ENCODE measurements at regions not wholly inside any gene's neighbourhood (a gene's known extent, or its start where the extent isn't known, plus 50 kb on each side); places are given as distances from the start of the nearest gene placed in this dataset.

DNA sequence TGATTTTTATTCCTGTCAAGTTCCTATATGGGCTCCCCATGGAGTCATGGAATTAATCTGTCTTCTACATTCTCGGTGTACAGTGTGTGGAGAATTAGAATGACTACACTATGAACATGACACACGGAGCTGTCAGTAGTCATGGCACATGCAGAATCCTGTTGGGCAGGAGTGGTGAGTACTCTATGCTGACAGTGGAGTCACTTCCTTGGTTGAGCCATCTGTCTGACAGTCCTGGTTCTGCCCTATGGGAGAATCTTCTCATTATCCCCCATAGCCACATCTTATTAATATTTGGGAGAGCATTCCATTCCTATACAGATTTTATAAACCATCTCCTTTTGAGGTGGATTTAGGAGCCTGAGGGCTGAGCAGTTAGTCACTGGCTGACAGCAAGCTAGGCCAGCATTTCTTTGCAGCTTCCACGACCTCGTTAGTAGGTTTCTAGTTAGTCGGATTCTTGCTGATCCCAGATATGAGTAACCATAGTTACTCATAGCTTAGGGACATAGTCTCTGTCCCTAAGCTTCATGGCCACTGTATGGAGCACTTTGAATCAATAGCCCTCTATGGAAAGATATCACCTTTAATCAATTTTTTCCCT is 90.6 kb downstream of the MDH1 start:
- H3K4me1 ChIP-seq (ENCODE audit: control insufficient read depth in 1 of 2, insufficient read depth in 2 of 2, low read depth in 1 of 2, low read length in 1 of 2) = no peaks in the 10 kb centered on the region
- no peak overlapping the region for H3K4me3 ChIP-seq (ENCODE audit: low read depth in 2 of 2, low read length in 1 of 2)
- no peak for DNase-seq
- no peak overlapping the region for H3K27ac ChIP-seq (ENCODE audit: low read depth in 2 of 2, low read length in 1 of 2)
- no peak overlapping the region for H3K9ac ChIP-seq
- WGBS (ENCODE audit: low lambda C conversion rate) = 62% methylated on average over 5 of the region's 5 CpGs
- H4K20me1 ChIP-seq (ENCODE audit: insufficient read depth) = no peaks in the 10 kb centered on the region
- ChIA-PET CTCF (interaction anchor here (0.8 to 4.4 kb wide), 6 partner anchors 12 to 182 kb away, joined by 3 to 19 read pairs (median 4); no protein-coding TSS in a partner anchor), POLR2A (no interaction called here)
- no peak overlapping the region for H3K4me2 ChIP-seq
- no peaks in the 10 kb centered on the region for H3K79me2 ChIP-seq (ENCODE audit: insufficient read depth)
- H3K27me3 ChIP-seq (ENCODE audit: insufficient read depth) = no peaks in the 10 kb centered on the region
- TF ChIP-seq NRF1 (IDR thresholded peaks at IDR 0.05; ENCODE audit: low read depth, low read length) (no peak), FOSL2 (IDR thresholded peaks at IDR 0.05; ENCODE audit: borderline replicate concordance, low read depth) (no peak), ELF1 (IDR thresholded peaks at IDR 0.05) (no peak), RFX5 (IDR thresholded peaks at IDR 0.05; ENCODE audit: low read length) (no peak)
- TF ChIP-seq, protein P1, sequence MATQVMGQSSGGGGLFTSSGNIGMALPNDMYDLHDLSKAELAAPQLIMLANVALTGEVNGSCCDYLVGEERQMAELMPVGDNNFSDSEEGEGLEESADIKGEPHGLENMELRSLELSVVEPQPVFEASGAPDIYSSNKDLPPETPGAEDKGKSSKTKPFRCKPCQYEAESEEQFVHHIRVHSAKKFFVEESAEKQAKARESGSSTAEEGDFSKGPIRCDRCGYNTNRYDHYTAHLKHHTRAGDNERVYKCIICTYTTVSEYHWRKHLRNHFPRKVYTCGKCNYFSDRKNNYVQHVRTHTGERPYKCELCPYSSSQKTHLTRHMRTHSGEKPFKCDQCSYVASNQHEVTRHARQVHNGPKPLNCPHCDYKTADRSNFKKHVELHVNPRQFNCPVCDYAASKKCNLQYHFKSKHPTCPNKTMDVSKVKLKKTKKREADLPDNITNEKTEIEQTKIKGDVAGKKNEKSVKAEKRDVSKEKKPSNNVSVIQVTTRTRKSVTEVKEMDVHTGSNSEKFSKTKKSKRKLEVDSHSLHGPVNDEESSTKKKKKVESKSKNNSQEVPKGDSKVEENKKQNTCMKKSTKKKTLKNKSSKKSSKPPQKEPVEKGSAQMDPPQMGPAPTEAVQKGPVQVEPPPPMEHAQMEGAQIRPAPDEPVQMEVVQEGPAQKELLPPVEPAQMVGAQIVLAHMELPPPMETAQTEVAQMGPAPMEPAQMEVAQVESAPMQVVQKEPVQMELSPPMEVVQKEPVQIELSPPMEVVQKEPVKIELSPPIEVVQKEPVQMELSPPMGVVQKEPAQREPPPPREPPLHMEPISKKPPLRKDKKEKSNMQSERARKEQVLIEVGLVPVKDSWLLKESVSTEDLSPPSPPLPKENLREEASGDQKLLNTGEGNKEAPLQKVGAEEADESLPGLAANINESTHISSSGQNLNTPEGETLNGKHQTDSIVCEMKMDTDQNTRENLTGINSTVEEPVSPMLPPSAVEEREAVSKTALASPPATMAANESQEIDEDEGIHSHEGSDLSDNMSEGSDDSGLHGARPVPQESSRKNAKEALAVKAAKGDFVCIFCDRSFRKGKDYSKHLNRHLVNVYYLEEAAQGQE (IDR thresholded peaks at IDR 0.05; ENCODE audit: low read depth, low read length) = no peak
- TF ChIP-seq, protein P2, sequence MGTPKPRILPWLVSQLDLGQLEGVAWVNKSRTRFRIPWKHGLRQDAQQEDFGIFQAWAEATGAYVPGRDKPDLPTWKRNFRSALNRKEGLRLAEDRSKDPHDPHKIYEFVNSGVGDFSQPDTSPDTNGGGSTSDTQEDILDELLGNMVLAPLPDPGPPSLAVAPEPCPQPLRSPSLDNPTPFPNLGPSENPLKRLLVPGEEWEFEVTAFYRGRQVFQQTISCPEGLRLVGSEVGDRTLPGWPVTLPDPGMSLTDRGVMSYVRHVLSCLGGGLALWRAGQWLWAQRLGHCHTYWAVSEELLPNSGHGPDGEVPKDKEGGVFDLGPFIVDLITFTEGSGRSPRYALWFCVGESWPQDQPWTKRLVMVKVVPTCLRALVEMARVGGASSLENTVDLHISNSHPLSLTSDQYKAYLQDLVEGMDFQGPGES (IDR thresholded peaks at IDR 0.05; ENCODE audit: low read depth, low read length) = no peak
- no peaks in the 10 kb centered on the region for H3K9me3 ChIP-seq
- H3K9me2 ChIP-seq = no peaks in the 10 kb centered on the region
- H3K36me3 ChIP-seq (replicated peaks in 1 of 2; ENCODE audit: control insufficient read depth in 1 of 2, insufficient read depth in 2 of 2, low read length in 1 of 2) = no peaks in the 10 kb centered on the region
- no peaks in the 10 kb centered on the region for H3F3A ChIP-seq (replicated peaks; ENCODE audit: insufficient read depth)
- H2AFZ ChIP-seq (ENCODE audit: low read depth) = no peak overlapping the region

DNA sequence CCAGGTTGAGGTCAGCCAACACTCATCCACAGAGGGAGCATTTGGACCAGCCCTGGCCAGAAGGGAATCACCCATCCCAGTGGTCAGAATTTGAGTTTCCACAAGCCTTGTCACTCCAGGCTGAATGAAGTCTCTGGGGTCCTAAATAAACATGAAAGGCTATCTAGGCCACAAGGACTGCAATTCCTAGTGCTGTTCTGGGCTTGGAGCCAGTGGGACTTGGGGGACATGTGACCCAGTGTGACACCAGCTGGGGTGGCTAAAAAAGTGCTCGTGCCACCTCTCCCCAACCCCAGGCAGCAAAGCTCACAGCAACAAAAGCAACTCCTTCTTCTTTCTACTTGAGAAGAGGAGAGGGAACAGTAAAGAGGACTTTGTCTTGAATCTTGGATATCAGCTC is 91.7 kb downstream of the MDH1 start:
- no peak overlapping the region for H3K4me3 ChIP-seq (ENCODE audit: low read depth in 2 of 2, low read length in 1 of 2)
- no peaks in the 10 kb centered on the region for H3K27me3 ChIP-seq (ENCODE audit: insufficient read depth)
- no peak for DNase-seq
- H2AFZ ChIP-seq (ENCODE audit: low read depth) = no peak overlapping the region
- 67% methylated on average over 1 of the region's 1 CpG for WGBS (ENCODE audit: low lambda C conversion rate)
- TF ChIP-seq GABPA (IDR thresholded peaks at IDR 0.05; ENCODE audit: low read depth) = no peak
- TF ChIP-seq TAF1 (IDR thresholded peaks at IDR 0.05; ENCODE audit: borderline replicate concordance, low read depth, low read length) = no peak
- TF ChIP-seq FOXM1 (IDR thresholded peaks at IDR 0.05; ENCODE audit: low read depth) = no peak
- TF ChIP-seq, protein P3, sequence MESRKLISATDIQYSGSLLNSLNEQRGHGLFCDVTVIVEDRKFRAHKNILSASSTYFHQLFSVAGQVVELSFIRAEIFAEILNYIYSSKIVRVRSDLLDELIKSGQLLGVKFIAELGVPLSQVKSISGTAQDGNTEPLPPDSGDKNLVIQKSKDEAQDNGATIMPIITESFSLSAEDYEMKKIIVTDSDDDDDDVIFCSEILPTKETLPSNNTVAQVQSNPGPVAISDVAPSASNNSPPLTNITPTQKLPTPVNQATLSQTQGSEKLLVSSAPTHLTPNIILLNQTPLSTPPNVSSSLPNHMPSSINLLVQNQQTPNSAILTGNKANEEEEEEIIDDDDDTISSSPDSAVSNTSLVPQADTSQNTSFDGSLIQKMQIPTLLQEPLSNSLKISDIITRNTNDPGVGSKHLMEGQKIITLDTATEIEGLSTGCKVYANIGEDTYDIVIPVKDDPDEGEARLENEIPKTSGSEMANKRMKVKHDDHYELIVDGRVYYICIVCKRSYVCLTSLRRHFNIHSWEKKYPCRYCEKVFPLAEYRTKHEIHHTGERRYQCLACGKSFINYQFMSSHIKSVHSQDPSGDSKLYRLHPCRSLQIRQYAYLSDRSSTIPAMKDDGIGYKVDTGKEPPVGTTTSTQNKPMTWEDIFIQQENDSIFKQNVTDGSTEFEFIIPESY (IDR thresholded peaks at IDR 0.05; ENCODE audit: borderline replicate concordance, low read depth) = no peak
- TF ChIP-seq RAD21 (IDR thresholded peaks at IDR 0.05; ENCODE audit: low read length) = no peak
- no peak for TF ChIP-seq MEF2A (IDR thresholded peaks at IDR 0.05; ENCODE audit: borderline replicate concordance, low read depth)
- no peak for TF ChIP-seq FOSL2 (IDR thresholded peaks at IDR 0.05; ENCODE audit: borderline replicate concordance, low read depth)
- H3K4me1 ChIP-seq (ENCODE audit: control insufficient read depth in 1 of 2, insufficient read depth in 2 of 2, low read depth in 1 of 2, low read length in 1 of 2) = no peaks in the 10 kb centered on the region
- no peak overlapping the region for H3K27ac ChIP-seq (ENCODE audit: low read depth in 2 of 2, low read length in 1 of 2)
- H3K4me2 ChIP-seq = no peak overlapping the region
- H3F3A ChIP-seq (replicated peaks; ENCODE audit: insufficient read depth) = no peaks in the 10 kb centered on the region
- no peaks in the 10 kb centered on the region for H3K79me2 ChIP-seq (ENCODE audit: insufficient read depth)
- no peaks in the 10 kb centered on the region for H4K20me1 ChIP-seq (ENCODE audit: insufficient read depth)
- ChIA-PET CTCF (interaction anchor here (1.2 kb wide), 2 partner anchors 11 to 13 kb away, joined by 3 read pairs; no protein-coding TSS in a partner anchor), POLR2A (no interaction called here)
- no peak overlapping the region for H3K9ac ChIP-seq
- H3K36me3 ChIP-seq (replicated peaks in 1 of 2; ENCODE audit: control insufficient read depth in 1 of 2, insufficient read depth in 2 of 2, low read length in 1 of 2) = no peaks in the 10 kb centered on the region
- no peaks in the 10 kb centered on the region for H3K9me3 ChIP-seq
- H3K9me2 ChIP-seq = no peaks in the 10 kb centered on the region

Measured in SK-N-SH (cell line).